Activated CD8-positive, alpha-beta memory T cell treated with anti-CD3 and anti-CD28 coated beads, Interleukin-2, amount 50 U/mL, for 24 hours (primary cell): ENCODE measurements at regions not wholly inside any gene's neighbourhood (a gene's known extent, or its start where the extent isn't known, plus 50 kb on each side); places are given as distances from the start of the nearest gene placed in this dataset.

Experiments used
- DNase-seq: peaks from one replicate; pipeline ENCODE4 v3.0.0-alpha.2; 2020; ENCODE audit errors: extremely low read depth

GRCh38 chr21:34022627-34023335, 50.6 kb upstream of the MRPS6 start:
- DNase-seq = peak; percentile 19

DNA sequence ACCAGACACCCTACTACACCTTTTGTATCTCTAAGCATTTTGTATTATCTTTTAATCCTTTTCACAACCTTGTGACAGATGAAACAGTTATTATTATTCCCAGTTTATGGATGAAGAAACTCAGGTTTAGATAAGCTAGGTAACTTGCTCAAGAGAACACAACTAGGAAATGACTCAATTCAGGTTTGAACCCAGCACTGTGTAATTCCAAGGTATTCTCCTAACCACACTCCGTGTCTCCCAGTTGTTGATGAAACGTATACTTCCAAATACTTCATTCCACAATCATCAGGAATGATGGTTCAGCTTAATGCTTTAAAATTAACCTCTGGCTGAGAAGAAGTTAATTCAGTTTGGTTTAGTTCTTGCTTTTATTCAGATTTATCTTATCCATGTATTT, 51.7 kb upstream of the MRPS6 start:
- no peak for DNase-seq

- DNase-seq = no peak
Measured at GRCh38 chr21:34020983-34021553, 52.3 kb upstream of the MRPS6 start.

GRCh38 chr21:34020005-34020847, 53.2 kb upstream of the MRPS6 start:
- no peak for DNase-seq

DNA sequence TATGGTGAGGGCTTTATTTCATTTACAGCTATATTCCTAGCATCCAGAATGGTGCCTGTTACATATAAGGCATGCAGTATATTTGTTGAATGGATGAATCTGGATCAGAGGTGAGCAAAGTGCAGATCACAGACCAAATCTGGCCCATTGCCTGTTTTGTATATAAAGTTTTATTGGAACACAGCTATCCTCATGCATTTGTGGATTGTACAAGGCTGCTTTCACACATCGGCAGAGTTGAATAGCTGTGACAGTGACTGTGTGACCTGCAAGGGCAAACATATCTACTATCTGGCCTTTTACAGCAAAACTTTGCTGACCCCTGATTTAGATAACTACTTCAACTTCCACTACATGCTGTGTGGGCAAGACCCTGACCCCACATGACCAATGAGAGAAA, 54.0 kb upstream of the MRPS6 start:
- DNase-seq = no peak

- no peak for DNase-seq
Measured at GRCh38 chr21:34018910-34019309, 54.5 kb upstream of the MRPS6 start.

DNA sequence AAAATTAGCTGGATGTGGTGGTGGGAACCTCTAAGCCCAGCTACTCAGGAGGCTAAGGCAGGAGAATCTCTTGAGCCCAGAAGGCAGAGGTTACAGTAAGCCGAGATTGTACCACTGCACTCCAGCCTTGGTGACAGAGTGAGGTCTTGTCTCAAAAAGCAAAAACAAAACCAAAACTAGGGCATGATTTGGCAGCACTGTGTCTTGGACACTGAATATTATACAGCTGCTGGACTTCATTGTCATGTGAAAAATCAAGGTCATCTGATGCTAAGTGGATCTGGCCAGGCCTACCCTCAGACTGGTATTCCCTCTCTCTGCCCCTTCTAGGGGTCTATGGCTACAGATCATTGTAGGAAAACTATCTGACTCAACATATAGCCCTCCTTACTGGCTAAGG, 55.2 kb upstream of the MRPS6 start:
- no peak for DNase-seq

DNA sequence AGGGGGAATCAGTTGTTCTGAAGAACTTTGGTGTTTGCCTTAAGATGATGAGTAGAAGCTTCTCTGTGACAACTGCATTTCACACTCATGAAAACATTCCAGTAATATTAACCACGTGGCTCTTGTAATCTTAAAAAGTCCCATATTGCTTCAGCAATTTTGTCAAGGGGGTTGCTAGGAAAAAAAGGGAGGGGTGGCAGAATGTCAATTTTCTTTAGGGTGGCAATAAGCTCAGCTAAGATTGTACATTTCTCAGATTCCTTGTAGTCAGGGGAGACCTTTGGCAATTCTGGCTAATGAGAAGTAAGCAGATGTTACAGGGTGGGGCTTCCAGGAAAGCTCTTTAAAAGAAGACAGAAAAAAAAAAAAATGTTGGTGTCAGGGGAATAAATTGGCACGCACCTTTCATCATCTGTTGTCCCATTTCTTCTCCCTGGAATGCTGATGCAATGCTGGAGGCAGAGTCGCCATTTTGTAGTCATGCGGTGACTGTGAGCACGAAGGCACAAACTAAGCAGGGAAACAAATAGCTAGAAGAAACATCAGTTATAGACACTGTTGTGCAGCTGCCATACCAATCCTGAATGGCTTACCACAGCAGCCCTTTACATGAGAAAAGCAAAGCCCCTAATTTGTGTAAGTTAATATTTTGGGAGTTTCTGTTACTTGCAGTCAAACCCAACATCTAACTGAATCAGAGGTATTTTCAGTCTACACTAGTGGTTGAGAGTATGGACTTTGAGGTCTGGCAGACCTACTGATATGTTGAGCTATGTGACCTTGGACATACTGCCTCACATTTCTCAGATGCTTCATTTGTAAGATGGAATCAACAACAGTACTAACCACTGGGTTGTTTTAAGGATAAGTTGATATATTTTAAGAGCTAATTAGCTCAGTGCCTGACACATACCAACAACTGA, 56.1 kb upstream of the MRPS6 start:
- no peak for DNase-seq

DNA sequence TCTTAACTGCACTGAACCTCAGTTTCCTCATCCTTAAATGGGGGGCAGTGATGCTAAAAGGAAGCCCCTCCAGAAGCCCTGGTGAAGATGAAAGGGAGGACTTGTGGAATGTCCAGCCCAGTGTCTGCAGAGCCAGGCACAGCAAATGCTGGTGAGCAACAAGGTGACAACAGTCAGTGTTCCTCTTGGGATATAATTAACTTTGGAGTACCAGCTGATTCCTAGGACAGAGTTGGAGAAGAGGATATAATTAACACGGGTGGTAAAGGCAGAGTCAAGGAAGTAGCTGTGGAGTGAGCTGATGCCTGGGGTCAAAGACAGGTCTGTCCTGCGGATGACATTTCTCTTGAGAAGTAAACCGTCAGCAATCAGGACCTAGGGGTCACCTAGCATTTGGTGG, 60.7 kb upstream of the MRPS6 start:
- DNase-seq = no peak

DNA sequence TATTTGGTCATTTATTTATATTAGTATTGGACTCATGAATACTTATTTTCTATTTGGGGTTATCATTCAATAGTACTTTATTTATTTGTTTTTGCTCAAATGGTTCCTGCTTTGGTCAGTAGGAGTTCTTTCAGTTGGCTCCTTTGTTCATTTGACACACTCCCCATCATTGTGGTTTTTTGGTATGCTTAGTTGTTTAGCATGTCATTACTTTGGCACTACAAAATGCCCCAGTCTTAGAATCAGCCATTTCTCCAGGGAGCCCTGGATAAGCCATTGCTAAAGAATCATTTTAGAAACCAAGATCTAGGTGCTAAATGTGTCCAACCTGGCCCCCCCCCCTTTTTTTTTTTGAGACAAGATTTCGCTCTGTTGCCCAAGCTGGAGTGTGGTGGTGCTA, 61.7 kb upstream of the MRPS6 start:
- no peak for DNase-seq

GRCh38 chr21:34009193-34009592, 64.2 kb upstream of the MRPS6 start:
- no peak for DNase-seq

DNA sequence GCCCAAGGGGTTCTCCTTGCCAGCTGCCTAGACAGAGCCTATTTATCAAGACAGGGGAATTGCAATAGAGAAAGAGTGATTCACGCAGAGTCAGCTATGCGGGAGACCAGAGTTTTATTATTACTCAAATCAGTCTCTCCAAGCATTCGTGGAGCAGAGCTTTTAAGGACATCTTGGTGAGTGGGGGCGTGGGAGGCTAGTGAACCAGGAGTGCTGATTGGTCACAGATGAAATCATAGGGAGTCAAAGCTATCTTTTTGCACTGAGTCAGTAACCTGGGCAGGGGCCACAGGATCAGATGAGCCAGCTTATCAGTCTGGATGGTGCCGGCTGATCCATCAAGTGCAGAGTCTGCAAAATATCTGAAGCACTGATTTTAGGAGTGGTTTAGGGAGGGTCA, 64.8 kb upstream of the MRPS6 start:
- DNase-seq = peak; percentile 40

- DNase-seq = no peak
Measured at GRCh38 chr21:34006611-34007168, 66.7 kb upstream of the MRPS6 start.

- DNase-seq = no peak
Measured at GRCh38 chr21:34004974-34005373, 68.4 kb upstream of the MRPS6 start.

DNA sequence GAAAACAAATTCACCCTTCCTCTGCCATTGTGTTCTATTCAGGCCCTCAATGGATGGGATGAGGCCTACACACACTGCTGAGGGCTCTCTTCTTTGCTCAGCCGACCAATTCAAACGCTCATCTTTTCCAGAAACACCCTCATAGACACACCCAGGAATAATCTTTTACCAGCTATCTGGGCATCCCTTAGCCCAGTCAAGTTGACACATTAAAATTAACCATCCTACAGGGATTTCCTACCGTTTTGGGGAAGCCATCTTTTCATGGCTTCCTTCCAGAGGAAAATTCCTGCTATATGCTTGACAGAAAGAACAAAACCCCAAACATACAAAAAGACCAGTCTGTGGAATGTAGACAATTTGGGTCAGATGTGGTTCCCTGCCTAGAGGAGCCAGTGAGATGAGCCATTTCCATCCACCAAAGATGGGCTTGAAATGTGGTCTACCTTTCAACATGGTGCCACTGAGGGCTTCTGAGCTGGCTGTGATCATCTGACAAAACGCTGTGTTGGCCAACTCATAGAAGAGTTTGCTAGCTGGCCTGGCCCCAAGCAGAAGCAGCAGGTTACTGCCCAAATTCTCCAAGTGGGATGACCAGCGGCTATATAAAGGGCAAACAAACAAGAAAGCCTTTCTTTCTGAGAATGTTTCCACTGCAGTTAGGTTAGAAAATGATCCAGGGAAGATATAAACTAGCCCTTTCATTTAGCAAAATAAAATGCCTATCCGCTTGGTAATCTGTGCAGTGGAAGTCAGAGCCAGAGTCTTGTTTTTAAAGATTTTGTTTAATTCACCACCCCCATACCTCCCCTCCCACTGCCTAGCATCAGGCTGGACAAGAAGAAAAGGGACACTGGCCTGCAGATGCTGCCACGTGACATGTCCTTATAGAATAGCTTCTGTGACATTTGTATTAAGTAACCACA, 69.1 kb upstream of the MRPS6 start:
- no peak for DNase-seq

- DNase-seq = no peak
Measured at GRCh38 chr21:34003428-34003827, 70.0 kb upstream of the MRPS6 start.

DNA sequence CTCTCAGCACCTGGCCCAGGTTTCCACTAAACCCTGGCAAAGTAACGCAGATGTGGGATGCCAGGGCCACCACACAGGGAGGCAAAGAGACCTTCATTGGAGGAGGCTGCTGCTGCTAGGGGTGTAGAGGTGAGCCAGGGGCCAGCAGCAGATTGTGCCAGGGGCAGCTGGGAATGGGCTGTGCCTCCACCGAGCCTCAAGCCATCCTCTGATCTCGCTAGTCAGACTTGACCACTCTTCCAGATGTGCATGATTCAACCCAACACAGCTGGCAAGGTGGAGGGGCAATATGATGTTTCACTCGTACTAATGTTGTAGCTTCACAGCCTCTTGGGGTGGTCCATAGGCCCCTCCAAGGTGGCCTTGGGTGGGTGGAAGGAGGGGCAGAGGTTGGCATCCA, 73.0 kb upstream of the MRPS6 start:
- DNase-seq = no peak

- DNase-seq = no peak
Measured at GRCh38 chr21:33998809-33999208, 74.6 kb upstream of the MRPS6 start.

- DNase-seq = no peak
Measured at GRCh38 chr21:33998402-33998801, 75.0 kb upstream of the MRPS6 start.

DNA sequence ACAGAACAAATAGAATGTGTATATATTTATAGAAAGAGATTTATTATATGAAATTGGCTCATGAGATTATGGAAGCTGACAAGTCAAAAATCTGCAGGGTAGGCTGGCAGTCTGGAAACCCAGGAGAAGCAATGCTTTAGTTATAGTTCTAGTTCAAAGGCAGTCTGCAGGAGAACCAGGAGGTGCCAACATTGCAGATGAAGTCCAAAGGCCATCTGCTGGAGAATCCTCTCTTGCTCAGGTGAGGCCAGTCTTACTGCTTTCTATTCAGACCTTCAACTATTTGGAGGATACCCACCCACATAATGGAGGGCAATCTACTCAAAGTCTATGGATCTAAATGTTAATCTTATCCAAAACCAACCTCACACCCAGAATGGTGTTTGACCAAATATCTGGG, 75.9 kb upstream of the MRPS6 start:
- DNase-seq = no peak

DNA sequence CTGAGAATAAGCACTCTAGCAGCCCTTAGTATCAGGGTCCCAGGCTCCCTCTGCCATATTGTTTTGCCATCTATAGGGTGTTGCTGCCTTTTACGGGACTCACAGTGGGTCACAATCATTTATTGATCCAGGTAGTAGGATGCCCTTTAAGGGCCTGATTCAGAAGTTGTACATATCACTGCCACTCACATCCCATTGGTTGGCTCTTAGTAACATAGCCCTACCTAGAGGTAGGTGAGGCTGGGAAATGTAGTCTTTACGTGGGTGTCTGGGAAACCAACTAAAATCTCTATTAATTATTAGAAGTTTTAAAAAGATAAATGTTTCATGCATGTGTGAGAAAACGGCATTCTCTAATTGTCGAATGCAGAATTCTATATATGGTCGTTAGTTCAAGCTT, 78.8 kb upstream of the ATP5PO start:
- DNase-seq = no peak
